Adrenal gland (tissue), 9 donors: ENCODE measurements at regions not wholly inside any gene's neighbourhood (a gene's known extent, or its start where the extent isn't known, plus 50 kb on each side); places are given as distances from the start of the nearest gene placed in this dataset.
"Not testable (repeated sequence)": the region's sequence is repeated elsewhere in the genome, so short reads cannot be mapped to it uniquely, and the experiment has no call there.

ENCODE experiments used
- DNase-seq, 7 donors: peaks; one replicate each; pipeline ENCODE4 v3.0.0-alpha.2; 2019 to 2020
- H3K27ac ChIP-seq, 5 donors: fragments of 200-600 bp; sonication (generic) in 4 of 5; 1 replicate in 3 of 5; 2 replicates in 2 of 5; pipeline versions ENCODE4 v1.5.1 to v1.8.0; 2016 to 2020; ENCODE audit warnings: mild to moderate bottlenecking in 1 of 5
- H3K27me3 ChIP-seq: fragments of 200-600 bp; 2 replicates; pipeline ENCODE4 v1.8.0; 2021
- H3K36me3 ChIP-seq, 2 donors: fragments of 200-600 bp; replicated peaks in 1 of 2; 1 replicate in 1 of 2; 2 replicates in 1 of 2; pipeline versions ENCODE4 v1.5.1 to v1.8.0; 2018 to 2022
- H3K4me1 ChIP-seq, 2 donors: fragments of 200-600 bp; replicated peaks in 1 of 2; 1 replicate in 1 of 2; 2 replicates in 1 of 2; pipeline versions ENCODE4 v1.5.1 to v1.8.0; 2018 to 2021
- H3K4me3 ChIP-seq, 4 donors: fragments of 200-600 bp; sonication (generic) in 3 of 4; one replicate each; pipeline ENCODE4 v1.5.1; 2016 to 2018
- H3K9me3 ChIP-seq, 3 donors: fragments of 200-600 bp; sonication (generic) in 1 of 3; replicated peaks in 1 of 3; 1 replicate in 2 of 3; 2 replicates in 1 of 3; pipeline versions ENCODE4 v1.5.1 to v1.8.0; 2016 to 2021
- CTCF ChIP-seq, 6 experiments: fragments of 450-650 bp in 4 of 6; fragments of 200-600 bp in 2 of 6; sonication (generic) in 1 of 6; IDR thresholded peaks; 1 replicate in 5 of 6; 2 replicates in 1 of 6; pipeline versions ENCODE4 v1.5.1 to v1.8.0; 2016 to 2021; ENCODE audit warnings: antibody characterized with exemption in 6 of 6, mild to moderate bottlenecking in 2 of 6, moderate library complexity in 1 of 6
- POLR2A ChIP-seq, 2 donors: fragments of 450-650 bp; IDR thresholded peaks; one replicate each; pipeline ENCODE4 v1.6.1; 2017; ENCODE audit warnings: antibody characterized with exemption in 2 of 2, mild to moderate bottlenecking in 2 of 2, moderate library complexity in 1 of 2
- WGBS, 4 donors: extraction: QIAGEN DNeasy Blood & Tissue Kit in 2 of 4; methylation state at CpG; one replicate each; pipeline versions ENCODE4 v1.1.5 to v1.1.7; 2013 to 2017; 5-methylcytosine and 5-hydroxymethylcytosine counted together
- intact Hi-C, 2 donors: fragments of 100-400 bp; cut with DNase I; formaldehyde crosslinking; loops; one replicate each; pipeline versions ENCODE4 v1.14.1 to v1.15.0; 2022 to 2023
- donor health status: healthy with polysubstance abuse.
- donor health status: Bipolar disorder and iron deficiency.
- donor health status: DM: yes; HTN: yes; CAD: no.
- donor health status: DM: no; HTN: no; CAD: no.
- donor health status: DM: no; HTN: no; CAD: no.

- Histone ChIP-seq H3K36me3 (no peaks in the 10 kb centered on the region), H3K4me3 (no peak overlapping the region), H3K27ac (no peak overlapping the region), H3K9me3 (no peaks in the 10 kb centered on the region), H3K4me1 (no peaks in the 10 kb centered on the region), H3K27me3 (no peaks in the 10 kb centered on the region)
- TF ChIP-seq POLR2A (IDR thresholded peaks at IDR 0.05) (no peak), CTCF (IDR thresholded peaks at IDR 0.05) (no peak)
- no peak for DNase-seq
- intact Hi-C loops, result no loop called here
- 78 to 97% (median 90%) methylated on average over 1 of the region's 1 CpG for WGBS, 4 donors
These were observed 76.0 kb downstream of the P2RY1 start for GRCh38 chr3:152910966-152911365.

- H3K27me3 ChIP-seq, H3K27ac ChIP-seq, intact Hi-C loops, DNase-seq, H3K4me1 ChIP-seq, H3K9me3 ChIP-seq, H3K36me3 ChIP-seq, H3K4me3 ChIP-seq: not testable (repeated sequence)
- 84 to 95% (median 86%) methylated on average over 8 of the region's 8 CpGs for WGBS, 4 donors
These were observed 79.8 kb downstream of the P2RY1 start for GRCh38 chr3:152914743-152915142.

- no peak for DNase-seq
- no peak for TF ChIP-seq POLR2A (IDR thresholded peaks at IDR 0.05)
- TF ChIP-seq CTCF (IDR thresholded peaks at IDR 0.05), result no peak
- H3K4me1 ChIP-seq, result no peaks in the 10 kb centered on the region
- intact Hi-C loops, result no loop called here
- no peak overlapping the region for H3K4me3 ChIP-seq
- no peaks in the 10 kb centered on the region for H3K36me3 ChIP-seq
- H3K27me3 ChIP-seq, result no peaks in the 10 kb centered on the region
- no peaks in the 10 kb centered on the region for H3K9me3 ChIP-seq
- WGBS, 4 donors, result 63 to 73% (median 68%) methylated on average over 3 of the region's 3 CpGs
- H3K27ac ChIP-seq, result no peak overlapping the region
These were observed 80.8 kb downstream of the P2RY1 start for GRCh38 chr3:152915695-152916094.

- no peak overlapping the region for H3K27ac ChIP-seq
- H3K4me1 ChIP-seq, result no peaks in the 10 kb centered on the region
- no peaks in the 10 kb centered on the region for H3K36me3 ChIP-seq
- WGBS, 4 donors, result 75 to 85% (median 82%) methylated on average over 5 of the region's 5 CpGs
- intact Hi-C loops, result no loop called here
- no peak for DNase-seq
- H3K27me3 ChIP-seq, result no peaks in the 10 kb centered on the region
- no peak overlapping the region for H3K4me3 ChIP-seq
- no peak for TF ChIP-seq POLR2A (IDR thresholded peaks at IDR 0.05)
- TF ChIP-seq CTCF (IDR thresholded peaks at IDR 0.05), result no peak
- no peaks in the 10 kb centered on the region for H3K9me3 ChIP-seq
These were observed 81.9 kb downstream of the P2RY1 start for GRCh38 chr3:152916753-152917279.

- TF ChIP-seq POLR2A (IDR thresholded peaks at IDR 0.05) (no peak), CTCF (IDR thresholded peaks at IDR 0.05) (no peak)
These were observed 86.4 kb downstream of the P2RY1 start for GRCh38 chr3:152921351-152921750.

More at GRCh38 chr3:152921351-152921750, 86.4 kb downstream of the P2RY1 start:
- Histone ChIP-seq H3K9me3 (no peaks in the 10 kb centered on the region), H3K27me3 (no peaks in the 10 kb centered on the region), H3K4me3 (no peak overlapping the region), H3K4me1 (no peaks in the 10 kb centered on the region), H3K27ac (no peak overlapping the region), H3K36me3 (no peaks in the 10 kb centered on the region)
- no peak for DNase-seq
- intact Hi-C loops, result no loop called here
